ENCODE measurements at regions not wholly inside any gene's neighbourhood (a gene's known extent, or its start where the extent isn't known, plus 50 kb on each side); places are given as distances from the start of the nearest gene placed in this dataset.
"Not testable (repeated sequence)": the region's sequence is repeated elsewhere in the genome, so short reads cannot be mapped to it uniquely, and the experiment has no call there.

DNA sequence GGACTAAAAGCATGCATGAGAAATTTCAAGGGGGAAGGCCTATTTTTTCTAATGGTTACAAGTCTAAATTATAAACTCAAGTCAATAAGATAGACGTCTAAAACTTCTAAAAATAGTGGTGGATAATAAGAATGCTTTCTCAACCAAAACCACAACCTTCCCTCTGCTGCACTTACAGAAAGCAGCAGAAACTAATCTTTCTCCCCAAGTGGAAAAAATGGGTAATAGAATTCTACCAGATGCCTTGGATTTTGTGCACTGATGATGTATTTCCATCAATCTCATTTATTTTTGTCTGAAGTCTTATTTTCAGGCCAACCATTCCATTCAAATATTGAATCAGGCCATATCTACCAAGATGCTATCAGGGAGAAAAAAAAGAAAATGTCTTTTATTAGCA, 344.7 kb downstream of the NEK10 start:
- Histone ChIP-seq H3K36me3 (replicated peaks; ENCODE audit: control insufficient read depth, insufficient read depth, low read length) (no peaks in the 10 kb centered on the region), H3K4me3 (ENCODE audit: insufficient read depth, low read depth, low read length) (no peak overlapping the region), H3K27me3 (ENCODE audit: control insufficient read depth, insufficient read depth, low read length) (no peaks in the 10 kb centered on the region)
- no peak for DNase-seq

DNA sequence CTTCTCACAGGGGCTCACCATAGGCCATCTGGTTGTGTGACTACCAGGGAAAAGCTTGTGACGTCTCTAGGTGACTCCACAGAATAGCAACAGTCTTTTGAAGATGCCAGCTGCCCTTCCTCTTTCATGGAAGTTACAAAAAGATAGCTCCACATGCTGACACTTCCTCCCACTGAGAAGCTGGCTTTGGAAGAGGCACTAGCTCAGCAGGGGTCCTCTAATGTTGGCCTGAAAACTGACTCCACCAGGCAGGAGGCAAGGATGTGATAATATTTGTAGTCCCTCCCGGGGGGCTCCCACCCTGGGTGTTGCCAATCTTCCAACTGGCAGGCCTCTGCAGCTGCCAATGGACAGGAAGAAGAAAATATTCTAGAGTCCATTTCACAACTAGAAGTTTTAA, 343.5 kb downstream of the NEK10 start:
- Histone ChIP-seq H3K36me3 (replicated peaks; ENCODE audit: control insufficient read depth, insufficient read depth, low read length) (no peaks in the 10 kb centered on the region), H3K27me3 (ENCODE audit: control insufficient read depth, insufficient read depth, low read length) (no peaks in the 10 kb centered on the region), H3K4me3 (ENCODE audit: insufficient read depth, low read depth, low read length) (no peak overlapping the region)
- no peak for DNase-seq

- H3K27me3 ChIP-seq (ENCODE audit: control insufficient read depth, insufficient read depth, low read length), result no peaks in the 10 kb centered on the region
- no peak overlapping the region for H3K4me3 ChIP-seq (ENCODE audit: insufficient read depth, low read depth, low read length)
- H3K36me3 ChIP-seq (replicated peaks; ENCODE audit: control insufficient read depth, insufficient read depth, low read length), result no peaks in the 10 kb centered on the region
- DNase-seq, result no peak
Measured at GRCh38 chr3:27031476-27031875, 337.7 kb downstream of the NEK10 start.

DNA sequence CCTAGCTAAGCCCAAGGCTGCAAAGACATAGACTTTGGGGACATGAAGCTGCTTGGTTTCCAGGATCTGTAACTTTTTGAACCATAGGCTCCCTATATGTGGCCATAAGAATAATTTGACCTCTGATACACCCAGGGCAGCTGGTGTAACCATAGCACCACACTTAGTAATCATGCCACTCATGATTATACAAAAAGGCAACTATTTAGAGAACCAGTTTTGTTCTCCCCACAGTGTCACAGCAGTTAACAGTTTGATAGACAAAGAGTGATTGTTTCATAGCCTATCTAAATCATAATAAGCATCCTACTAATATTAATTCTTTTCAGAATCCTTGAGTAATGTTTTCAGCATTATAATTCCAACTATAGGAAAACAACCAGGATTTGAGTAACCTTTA, 334.9 kb downstream of the NEK10 start:
- DNase-seq, result no peak

GRCh38 chr3:27040674-27041073, 328.5 kb downstream of the NEK10 start:
- Histone ChIP-seq H3K36me3 (replicated peaks; ENCODE audit: control insufficient read depth, insufficient read depth, low read length) (no peaks in the 10 kb centered on the region), H3K4me3 (ENCODE audit: insufficient read depth, low read depth, low read length) (no peak overlapping the region), H3K27me3 (ENCODE audit: control insufficient read depth, insufficient read depth, low read length) (no peaks in the 10 kb centered on the region)
- DNase-seq, result no peak

More for the DNA sequence above, 334.9 kb downstream of the NEK10 start:
- Histone ChIP-seq H3K27me3 (ENCODE audit: control insufficient read depth, insufficient read depth, low read length) (no peaks in the 10 kb centered on the region), H3K4me3 (ENCODE audit: insufficient read depth, low read depth, low read length) (no peak overlapping the region), H3K36me3 (replicated peaks; ENCODE audit: control insufficient read depth, insufficient read depth, low read length) (no peaks in the 10 kb centered on the region)

GRCh38 chr3:27042541-27042940, 326.6 kb downstream of the NEK10 start:
- not testable (repeated sequence) for H3K4me3 ChIP-seq (ENCODE audit: insufficient read depth, low read depth, low read length); H3K27me3 ChIP-seq (ENCODE audit: control insufficient read depth, insufficient read depth, low read length); H3K36me3 ChIP-seq (replicated peaks; ENCODE audit: control insufficient read depth, insufficient read depth, low read length); DNase-seq

- no peaks in the 10 kb centered on the region for H3K36me3 ChIP-seq (replicated peaks; ENCODE audit: control insufficient read depth, insufficient read depth, low read length)
- no peaks in the 10 kb centered on the region for H3K27me3 ChIP-seq (ENCODE audit: control insufficient read depth, insufficient read depth, low read length)
- no peak for DNase-seq
- no peak overlapping the region for H3K4me3 ChIP-seq (ENCODE audit: insufficient read depth, low read depth, low read length)
Measured at GRCh38 chr3:27043328-27043955, 325.7 kb downstream of the NEK10 start.

DNA sequence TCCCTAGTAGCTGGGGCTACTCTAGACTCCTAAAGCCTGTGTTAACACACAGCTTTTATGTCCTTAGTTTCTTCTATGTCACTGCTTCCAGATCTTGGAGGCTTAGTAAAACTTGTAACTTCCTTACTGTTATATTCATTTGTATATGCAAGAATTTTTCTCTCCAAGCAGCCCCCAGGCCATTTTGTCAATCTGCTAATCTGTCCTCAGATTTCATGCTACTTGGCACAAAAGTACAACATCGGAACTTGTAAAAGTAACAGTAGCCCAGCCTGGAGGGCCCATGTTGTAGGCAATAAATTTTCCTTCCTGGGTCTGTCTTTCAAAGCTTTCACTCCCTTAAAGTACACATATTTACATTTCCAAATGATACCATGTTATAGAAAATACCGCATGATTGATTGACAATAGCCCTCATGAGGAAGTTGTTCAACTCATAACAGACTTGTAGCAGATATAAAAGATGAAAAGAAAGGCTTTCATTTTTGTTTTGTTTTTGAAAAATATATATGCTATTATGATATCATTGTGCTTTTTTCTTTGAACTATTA, 324.2 kb downstream of the NEK10 start:
- Histone ChIP-seq H3K36me3 (replicated peaks; ENCODE audit: control insufficient read depth, insufficient read depth, low read length) (no peaks in the 10 kb centered on the region), H3K4me3 (ENCODE audit: insufficient read depth, low read depth, low read length) (no peak overlapping the region), H3K27me3 (ENCODE audit: control insufficient read depth, insufficient read depth, low read length) (no peaks in the 10 kb centered on the region)
- DNase-seq, result no peak

- DNase-seq, result no peak
- Histone ChIP-seq H3K4me3 (ENCODE audit: insufficient read depth, low read depth, low read length) (no peak overlapping the region), H3K36me3 (replicated peaks; ENCODE audit: control insufficient read depth, insufficient read depth, low read length) (no peaks in the 10 kb centered on the region)
Measured at GRCh38 chr3:27046351-27046750, 322.8 kb downstream of the NEK10 start.

DNA sequence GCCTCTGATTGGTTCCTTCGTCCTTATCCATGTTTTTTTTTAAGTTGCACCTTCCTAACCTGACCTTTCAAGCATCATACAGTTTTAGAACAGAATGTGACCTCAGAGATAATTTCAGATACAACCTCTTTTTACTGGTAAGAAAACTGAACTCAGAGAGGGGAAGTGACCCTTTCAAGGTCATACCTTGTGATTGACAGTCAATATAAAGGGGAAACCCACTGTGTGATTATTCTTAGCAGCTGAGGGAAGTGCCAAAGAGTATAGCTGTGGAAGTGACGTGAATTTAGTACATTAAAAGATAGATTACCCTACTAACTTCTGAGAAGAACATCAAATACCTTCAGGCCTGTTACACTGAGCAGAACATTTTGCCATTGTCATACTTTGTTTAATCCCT, 319.4 kb downstream of the NEK10 start:
- Histone ChIP-seq H3K27me3 (ENCODE audit: control insufficient read depth, insufficient read depth, low read length) (no peaks in the 10 kb centered on the region), H3K4me3 (ENCODE audit: insufficient read depth, low read depth, low read length) (no peak overlapping the region), H3K36me3 (replicated peaks; ENCODE audit: control insufficient read depth, insufficient read depth, low read length) (no peaks in the 10 kb centered on the region)
- no peak for DNase-seq

More at GRCh38 chr3:27046351-27046750, 322.8 kb downstream of the NEK10 start:
- no peaks in the 10 kb centered on the region for H3K27me3 ChIP-seq (ENCODE audit: control insufficient read depth, insufficient read depth, low read length)

DNA sequence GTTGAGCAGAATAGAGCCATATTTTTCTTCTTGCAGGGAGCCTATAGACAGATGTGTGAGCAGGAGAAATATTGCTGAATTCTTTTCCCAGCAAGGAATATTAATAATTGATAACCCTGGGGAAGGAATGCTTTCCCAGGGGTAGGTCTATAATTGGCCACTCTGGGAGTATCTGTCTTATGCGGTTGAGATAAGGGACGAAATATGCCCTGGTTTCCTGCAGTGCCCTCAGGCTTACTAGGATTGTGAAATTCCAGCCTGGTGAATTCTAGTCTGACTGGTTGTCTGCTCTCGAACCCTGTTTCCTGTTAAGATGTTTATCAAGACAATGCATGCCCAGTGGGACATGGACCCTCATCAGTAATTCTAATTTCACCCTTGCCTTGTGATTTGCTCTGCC, 317.7 kb downstream of the NEK10 start:
- H3K36me3 ChIP-seq (replicated peaks; ENCODE audit: control insufficient read depth, insufficient read depth, low read length); H3K4me3 ChIP-seq (ENCODE audit: insufficient read depth, low read depth, low read length); DNase-seq; H3K27me3 ChIP-seq (ENCODE audit: control insufficient read depth, insufficient read depth, low read length): not testable (repeated sequence)

GRCh38 chr3:27056326-27056725, 312.9 kb downstream of the NEK10 start:
- DNase-seq, result no peak
- no peak overlapping the region for H3K4me3 ChIP-seq (ENCODE audit: insufficient read depth, low read depth, low read length)
- H3K27me3 ChIP-seq (ENCODE audit: control insufficient read depth, insufficient read depth, low read length), result no peaks in the 10 kb centered on the region
- no peaks in the 10 kb centered on the region for H3K36me3 ChIP-seq (replicated peaks; ENCODE audit: control insufficient read depth, insufficient read depth, low read length)

GRCh38 chr3:27059489-27059888, 309.7 kb downstream of the NEK10 start:
- Histone ChIP-seq H3K36me3 (replicated peaks; ENCODE audit: control insufficient read depth, insufficient read depth, low read length) (no peaks in the 10 kb centered on the region), H3K4me3 (ENCODE audit: insufficient read depth, low read depth, low read length) (no peak overlapping the region), H3K27me3 (ENCODE audit: control insufficient read depth, insufficient read depth, low read length) (no peaks in the 10 kb centered on the region)
- no peak for DNase-seq
